MG63 (cell line): ENCODE measurements at regions not wholly inside any gene's neighbourhood (a gene's known extent, or its start where the extent isn't known, plus 50 kb on each side); places are given as distances from the start of the nearest gene placed in this dataset.

Experiments used
- DNase-seq: peaks from one replicate; pipeline ENCODE4 v3.0.0-alpha.2; 2020
- H3K27me3 ChIP-seq: fragments of 250-450 bp; sonication (Bioruptor Pico); 2 replicates; pipeline ENCODE4 v1.5.1; 2020; ENCODE audit warnings: mild to moderate bottlenecking, moderate library complexity
- H3K36me3 ChIP-seq: fragments of 250-450 bp; sonication (Bioruptor Pico); 2 replicates; pipeline ENCODE4 v1.5.1; 2020; ENCODE audit warnings: mild to moderate bottlenecking, moderate library complexity
- H3K4me3 ChIP-seq: fragments of 250-450 bp; sonication (Bioruptor Pico); 2 replicates; pipeline ENCODE4 v1.5.1; 2020; ENCODE audit warnings: mild to moderate bottlenecking, moderate library complexity
- H3K9me3 ChIP-seq: fragments of 250-450 bp; sonication (Bioruptor Pico); 2 replicates; pipeline ENCODE4 v1.5.1; 2020; ENCODE audit warnings: mild to moderate bottlenecking, moderate library complexity

DNA sequence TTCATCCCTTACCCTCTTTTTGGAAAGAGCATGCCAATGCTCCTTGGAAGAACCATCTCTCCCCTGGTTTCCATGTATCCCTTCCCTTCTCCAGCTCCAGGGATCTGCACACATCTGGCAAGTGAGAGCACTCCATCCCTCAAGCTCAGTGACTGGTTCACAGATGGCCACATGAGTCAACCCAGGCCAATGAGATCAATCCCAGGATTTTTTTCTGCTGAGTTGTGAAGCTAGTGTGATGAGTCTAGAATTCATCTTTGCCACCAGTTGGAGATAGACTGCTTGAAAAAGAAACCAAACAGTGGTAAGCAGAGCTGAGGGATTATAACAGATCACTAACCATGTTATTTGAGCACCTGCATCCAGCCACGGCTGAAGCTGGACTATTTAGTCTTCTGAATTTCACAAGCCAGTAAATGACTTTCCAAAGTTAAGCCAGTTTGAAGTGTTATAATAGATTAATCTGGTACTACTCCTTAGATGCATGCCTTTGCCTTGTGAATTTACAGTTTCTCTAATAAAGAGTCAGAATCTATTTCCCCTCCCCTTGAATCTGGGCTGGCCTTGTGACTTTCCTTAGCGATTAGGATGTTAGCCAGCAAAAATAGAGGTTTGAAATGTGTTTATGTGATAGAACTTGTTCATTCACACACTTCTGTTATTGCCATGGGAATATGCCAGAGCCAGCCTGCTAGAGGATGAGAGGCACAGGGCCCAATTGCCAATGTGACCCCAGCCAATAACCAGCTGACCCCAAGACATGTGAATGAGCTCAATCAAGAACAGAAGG lies 159.8 kb downstream of the WNT5A start:
- H3K36me3 ChIP-seq, result no peaks in the 10 kb centered on the region
- H3K9me3 ChIP-seq, result no peaks in the 10 kb centered on the region
- DNase-seq, result peak; percentile 62
- H3K27me3 ChIP-seq, result no peaks in the 10 kb centered on the region
- H3K4me3 ChIP-seq, result no peak overlapping the region

- H3K4me3 ChIP-seq, result no peak overlapping the region
- no peak for DNase-seq
These were observed 164.5 kb downstream of the WNT5A start for GRCh38 chr3:55322638-55323037.

DNA sequence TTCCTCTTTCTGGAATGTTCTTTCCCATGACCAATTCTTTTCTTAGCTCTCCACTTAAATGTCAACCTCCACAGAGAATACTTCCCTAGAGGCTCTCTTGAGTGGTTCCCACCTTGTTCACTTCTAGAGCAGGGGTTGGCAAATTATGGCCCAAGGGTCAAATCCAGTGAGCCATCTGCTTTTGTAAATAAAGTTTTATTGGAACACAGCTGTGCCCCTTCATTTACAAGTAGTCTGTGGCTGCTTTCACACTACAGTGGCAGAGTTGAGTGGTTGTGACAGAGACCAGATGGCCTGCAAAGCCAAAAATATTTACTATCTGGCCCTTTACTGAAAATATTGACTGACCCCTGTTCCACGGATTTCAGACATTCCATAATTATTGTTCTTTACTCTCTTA lies 166.2 kb downstream of the WNT5A start:
- no peak for DNase-seq
- no peak overlapping the region for H3K4me3 ChIP-seq
- no peaks in the 10 kb centered on the region for H3K36me3 ChIP-seq
- no peaks in the 10 kb centered on the region for H3K9me3 ChIP-seq
- H3K27me3 ChIP-seq, result no peaks in the 10 kb centered on the region

More at GRCh38 chr3:55322638-55323037, 164.5 kb downstream of the WNT5A start:
- no peaks in the 10 kb centered on the region for H3K27me3 ChIP-seq
- no peaks in the 10 kb centered on the region for H3K36me3 ChIP-seq
- no peaks in the 10 kb centered on the region for H3K9me3 ChIP-seq

DNA sequence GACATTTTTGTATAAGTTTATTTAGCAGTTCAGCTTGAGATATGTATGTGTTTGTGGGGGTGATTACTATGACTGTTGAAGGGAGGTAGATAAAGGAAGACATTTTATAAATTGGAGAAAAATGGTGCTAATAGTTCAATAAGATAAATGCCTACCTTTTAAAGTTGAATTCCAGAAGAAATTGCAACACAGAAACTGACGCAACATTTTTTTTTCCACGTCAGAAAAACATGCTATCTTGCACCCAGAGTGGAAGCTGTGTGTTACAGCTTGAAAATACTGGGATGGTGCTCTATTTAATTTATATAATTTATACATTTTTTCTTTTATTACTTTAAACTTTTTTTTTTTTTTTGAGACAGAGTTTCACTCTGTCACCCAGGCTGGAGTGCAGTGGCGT lies 171.7 kb downstream of the WNT5A start:
- Histone ChIP-seq H3K4me3 (no peak overlapping the region), H3K36me3 (no peaks in the 10 kb centered on the region), H3K9me3 (no peaks in the 10 kb centered on the region), H3K27me3 (no peaks in the 10 kb centered on the region)
- DNase-seq, result no peak

DNA sequence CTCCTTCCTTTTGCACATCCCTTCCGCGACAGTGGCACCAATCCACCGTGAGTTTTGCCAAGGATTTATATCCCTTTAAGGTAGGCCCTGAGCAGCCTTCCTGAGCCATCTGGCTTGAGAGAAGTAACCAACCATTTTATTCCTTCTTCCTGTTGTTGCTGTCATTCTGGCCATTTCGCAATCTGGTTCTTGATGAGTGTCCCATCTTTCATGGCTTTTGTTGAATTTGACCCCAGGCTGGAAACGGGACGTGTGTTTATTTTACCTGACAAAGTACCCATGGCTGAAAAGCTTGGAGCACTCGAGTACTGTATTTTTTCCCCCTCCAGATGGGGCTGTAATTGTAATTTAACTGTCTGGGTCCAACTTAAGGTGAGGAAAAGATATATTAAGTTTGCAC lies 173.4 kb downstream of the WNT5A start:
- Histone ChIP-seq H3K4me3 (no peak overlapping the region), H3K36me3 (no peaks in the 10 kb centered on the region), H3K9me3 (no peaks in the 10 kb centered on the region), H3K27me3 (no peaks in the 10 kb centered on the region)
- DNase-seq, result no peak

DNA sequence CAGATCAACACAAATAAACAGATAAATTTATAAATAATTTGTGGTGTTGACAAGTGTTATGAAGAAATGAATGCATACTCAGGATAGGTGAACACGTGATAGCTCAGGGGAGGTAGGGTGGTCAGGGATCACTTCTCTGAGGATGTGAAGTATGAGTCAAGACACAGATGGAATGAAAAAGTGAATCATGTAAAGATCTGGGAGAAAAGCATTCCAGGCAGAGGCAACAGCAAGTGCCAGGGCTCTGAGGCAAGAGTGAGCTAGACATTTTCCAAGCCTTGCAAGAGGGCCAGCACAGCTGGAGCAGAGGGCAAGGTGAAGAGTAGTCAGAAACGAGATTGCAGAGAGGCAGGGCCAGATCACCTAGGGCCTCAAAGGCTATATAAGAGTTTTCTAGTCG lies 177.8 kb downstream of the WNT5A start:
- no peaks in the 10 kb centered on the region for H3K27me3 ChIP-seq
- no peaks in the 10 kb centered on the region for H3K9me3 ChIP-seq
- no peaks in the 10 kb centered on the region for H3K36me3 ChIP-seq
- no peak overlapping the region for H3K4me3 ChIP-seq
- DNase-seq, result no peak

- Histone ChIP-seq H3K27me3 (no peaks in the 10 kb centered on the region), H3K36me3 (no peaks in the 10 kb centered on the region), H3K4me3 (no peak overlapping the region), H3K9me3 (no peaks in the 10 kb centered on the region)
- DNase-seq, result no peak
These were observed 179.5 kb downstream of the WNT5A start for GRCh38 chr3:55307622-55308021.

GRCh38 chr3:55305696-55306485 lies 181.2 kb downstream of the WNT5A start:
- H3K36me3 ChIP-seq, result no peaks in the 10 kb centered on the region
- no peaks in the 10 kb centered on the region for H3K9me3 ChIP-seq
- H3K4me3 ChIP-seq, result no peak overlapping the region
- H3K27me3 ChIP-seq, result no peaks in the 10 kb centered on the region
- DNase-seq, result peak; percentile 34

GRCh38 chr3:55300701-55301100 lies 186.4 kb downstream of the WNT5A start:
- H3K36me3 ChIP-seq, result no peaks in the 10 kb centered on the region
- H3K9me3 ChIP-seq, result no peaks in the 10 kb centered on the region
- no peaks in the 10 kb centered on the region for H3K27me3 ChIP-seq
- no peak overlapping the region for H3K4me3 ChIP-seq
- no peak for DNase-seq

DNA sequence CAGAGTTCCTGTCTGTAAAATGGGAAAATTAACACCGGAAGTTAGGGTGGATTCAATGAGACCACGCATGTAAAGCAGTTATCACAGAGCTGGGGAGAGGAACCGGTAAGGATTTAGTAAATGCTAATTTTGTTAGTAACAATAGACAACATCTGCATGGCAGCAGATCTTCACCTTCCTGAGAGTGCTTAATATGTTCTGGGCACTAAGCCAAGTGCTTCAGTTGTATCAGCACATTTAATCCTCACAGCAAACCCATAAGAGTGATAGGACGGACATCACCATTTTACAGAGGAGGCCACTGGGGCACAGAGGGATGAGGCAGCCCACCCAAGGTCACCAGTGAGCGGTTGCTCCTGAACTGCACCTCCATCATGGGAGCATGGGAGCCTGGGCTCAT lies 189.4 kb downstream of the WNT5A start:
- H3K36me3 ChIP-seq, result no peaks in the 10 kb centered on the region
- H3K9me3 ChIP-seq, result no peaks in the 10 kb centered on the region
- H3K4me3 ChIP-seq, result no peak overlapping the region
- no peaks in the 10 kb centered on the region for H3K27me3 ChIP-seq
- DNase-seq, result no peak

- H3K36me3 ChIP-seq, result no peaks in the 10 kb centered on the region
- no peaks in the 10 kb centered on the region for H3K27me3 ChIP-seq
- no peak overlapping the region for H3K4me3 ChIP-seq
- DNase-seq, result no peak
- H3K9me3 ChIP-seq, result no peaks in the 10 kb centered on the region
These were observed 189.9 kb downstream of the WNT5A start for GRCh38 chr3:55297245-55297644.

DNA sequence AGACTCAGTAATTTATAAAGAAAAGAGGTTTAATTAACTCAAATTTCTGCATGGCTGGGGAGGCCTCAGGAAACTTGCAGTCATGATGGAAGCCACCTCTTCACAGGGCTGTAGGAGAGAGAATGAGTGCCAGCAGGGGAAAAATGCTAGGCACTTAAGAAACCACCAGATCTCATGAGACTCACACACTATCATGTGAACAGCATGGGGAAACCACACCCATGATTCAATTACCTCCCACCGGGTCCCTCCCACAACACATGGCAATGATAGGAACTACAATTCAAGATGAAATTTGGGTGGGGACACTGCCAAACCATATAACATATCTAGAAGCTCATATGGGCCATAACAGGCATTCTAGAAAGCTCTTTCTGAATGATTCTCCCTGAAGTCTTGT lies 190.3 kb downstream of the WNT5A start:
- no peak for DNase-seq
- Histone ChIP-seq H3K27me3 (no peaks in the 10 kb centered on the region), H3K9me3 (no peaks in the 10 kb centered on the region), H3K36me3 (no peaks in the 10 kb centered on the region), H3K4me3 (no peak overlapping the region)

GRCh38 chr3:55296030-55296429 lies 191.1 kb downstream of the WNT5A start:
- Histone ChIP-seq H3K4me3 (no peak overlapping the region), H3K27me3 (no peaks in the 10 kb centered on the region), H3K36me3 (no peaks in the 10 kb centered on the region), H3K9me3 (no peaks in the 10 kb centered on the region)
- no peak for DNase-seq

GRCh38 chr3:55294557-55294956 lies 192.5 kb downstream of the WNT5A start:
- no peaks in the 10 kb centered on the region for H3K27me3 ChIP-seq
- no peaks in the 10 kb centered on the region for H3K36me3 ChIP-seq
- H3K9me3 ChIP-seq, result no peaks in the 10 kb centered on the region
- H3K4me3 ChIP-seq, result no peak overlapping the region
- no peak for DNase-seq

- Histone ChIP-seq H3K36me3 (no peaks in the 10 kb centered on the region), H3K4me3 (no peak overlapping the region), H3K27me3 (no peaks in the 10 kb centered on the region), H3K9me3 (no peaks in the 10 kb centered on the region)
- DNase-seq, result no peak
These were observed 194.7 kb downstream of the WNT5A start for GRCh38 chr3:55292360-55292759.

- H3K27me3 ChIP-seq, result no peaks in the 10 kb centered on the region
- H3K4me3 ChIP-seq, result no peak overlapping the region
- H3K9me3 ChIP-seq, result no peaks in the 10 kb centered on the region
- H3K36me3 ChIP-seq, result no peaks in the 10 kb centered on the region
- DNase-seq, result no peak
These were observed 198.4 kb downstream of the WNT5A start for GRCh38 chr3:55288657-55289056.

DNA sequence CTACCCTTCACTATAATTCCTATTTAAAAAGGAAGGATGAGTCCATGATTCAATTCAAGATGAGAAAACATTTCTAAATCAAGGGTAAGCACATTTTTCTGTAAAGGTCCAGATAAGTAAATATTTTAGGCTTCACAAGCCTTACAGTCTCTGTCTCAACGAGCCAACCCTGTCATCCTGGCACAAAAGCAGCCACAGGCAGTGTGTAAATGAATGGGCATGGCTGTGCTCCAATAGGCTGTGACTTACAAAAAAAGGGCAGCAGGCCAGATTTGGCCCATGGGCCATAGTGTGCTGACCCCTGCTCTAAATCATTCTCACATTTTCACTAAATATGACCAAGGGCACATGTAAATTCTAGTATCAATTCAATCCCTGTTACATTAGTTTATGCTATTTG lies 200.4 kb downstream of the WNT5A start:
- DNase-seq, result peak; percentile 52
- Histone ChIP-seq H3K4me3 (no peak overlapping the region), H3K27me3 (no peaks in the 10 kb centered on the region), H3K36me3 (no peaks in the 10 kb centered on the region), H3K9me3 (no peaks in the 10 kb centered on the region)

GRCh38 chr3:55285156-55285555 lies 201.9 kb downstream of the WNT5A start:
- DNase-seq, result no peak
- Histone ChIP-seq H3K36me3 (no peaks in the 10 kb centered on the region), H3K4me3 (no peak overlapping the region), H3K27me3 (no peaks in the 10 kb centered on the region), H3K9me3 (no peaks in the 10 kb centered on the region)
